Endothelial cell (in vitro differentiated cells): ENCODE measurements at regions not wholly inside any gene's neighbourhood (a gene's known extent, or its start where the extent isn't known, plus 50 kb on each side); places are given as distances from the start of the nearest gene placed in this dataset.

Experiments used
- DNase-seq: peaks from one replicate; pipeline ENCODE4 v3.0.0; 2021; ENCODE audit warnings: low spot score
- H3K27ac Mint-ChIP-seq: one replicate; pipeline ENCODE4 v1.8.0; 2021; ENCODE audit warnings: mixed read lengths, inconsistent platforms; ENCODE audit not compliant: unreplicated experiment
- H3K27me3 Mint-ChIP-seq: one replicate; pipeline ENCODE4 v1.8.0; 2021; ENCODE audit warnings: mild to moderate bottlenecking, moderate library complexity, mixed read lengths, inconsistent platforms; ENCODE audit not compliant: unreplicated experiment
- H3K36me3 Mint-ChIP-seq: one replicate; pipeline ENCODE4 v1.8.0; 2021; ENCODE audit warnings: mild to moderate bottlenecking, low read depth, mixed read lengths, inconsistent platforms; ENCODE audit not compliant: unreplicated experiment
- H3K4me1 Mint-ChIP-seq: one replicate; pipeline ENCODE4 v1.8.0; 2021; ENCODE audit warnings: mild to moderate bottlenecking, mixed read lengths, inconsistent platforms; ENCODE audit not compliant: unreplicated experiment
- H3K4me3 Mint-ChIP-seq: one replicate; pipeline ENCODE4 v1.8.0; 2021; ENCODE audit warnings: mild to moderate bottlenecking, mixed read lengths, inconsistent platforms; ENCODE audit not compliant: unreplicated experiment
- H3K9me3 Mint-ChIP-seq: one replicate; pipeline ENCODE4 v1.8.0; 2021; ENCODE audit warnings: mixed read lengths, inconsistent platforms; ENCODE audit not compliant: unreplicated experiment
- CTCF ChIP-seq: fragments of 200-600 bp; sonication (generic); IDR thresholded peaks from one replicate; pipeline ENCODE4 v1.5.0; 2021; ENCODE audit warnings: antibody characterized with exemption; ENCODE audit not compliant: unreplicated experiment

DNA sequence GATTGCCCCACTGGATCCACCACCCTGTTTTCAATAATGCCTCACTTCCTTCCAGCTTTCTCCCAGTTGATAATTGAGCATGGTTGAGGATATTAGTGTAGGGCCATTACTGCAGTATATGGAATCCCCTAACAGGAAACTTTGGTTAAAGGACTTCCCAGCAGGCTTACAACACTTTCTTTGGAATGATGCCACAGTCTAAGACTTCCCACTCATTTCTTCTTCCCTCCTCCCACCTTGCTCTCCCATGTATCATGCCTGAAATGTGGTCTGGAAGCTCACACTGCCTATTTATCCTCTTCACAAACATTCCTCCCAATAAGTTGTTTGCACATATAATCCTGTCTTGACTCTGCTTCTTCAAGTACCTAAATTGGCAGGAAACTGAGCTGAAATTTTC lies 863.3 kb downstream of the CENPC start:
- TF ChIP-seq CTCF, result no peak
- no peaks in the 10 kb centered on the region for H3K27me3 Mint-ChIP-seq
- H3K9me3 Mint-ChIP-seq, result no peaks in the 10 kb centered on the region
- no peaks in the 10 kb centered on the region for H3K4me1 Mint-ChIP-seq
- H3K4me3 Mint-ChIP-seq, result no peak overlapping the region
- no peak for DNase-seq
- H3K27ac Mint-ChIP-seq, result no peak overlapping the region
- H3K36me3 Mint-ChIP-seq, result no peaks in the 10 kb centered on the region

GRCh38 chr4:66667249-66667648 lies 878.1 kb downstream of the CENPC start:
- no peak for TF ChIP-seq CTCF
- no peak overlapping the region for H3K27ac Mint-ChIP-seq

GRCh38 chr4:66662620-66663019 lies 882.7 kb downstream of the CENPC start:
- H3K36me3 Mint-ChIP-seq, result no peaks in the 10 kb centered on the region
- H3K27me3 Mint-ChIP-seq, result no peaks in the 10 kb centered on the region
- no peaks in the 10 kb centered on the region for H3K9me3 Mint-ChIP-seq
- no peak for DNase-seq
- no peak for TF ChIP-seq CTCF
- peaks cover 2% of the 10 kb centered on the region for H3K4me1 Mint-ChIP-seq
- H3K4me3 Mint-ChIP-seq, result no peak overlapping the region
- no peak overlapping the region for H3K27ac Mint-ChIP-seq

More at GRCh38 chr4:66667249-66667648, 878.1 kb downstream of the CENPC start:
- peaks cover 2% of the 10 kb centered on the region for H3K4me1 Mint-ChIP-seq
- DNase-seq, result no peak
- H3K27me3 Mint-ChIP-seq, result no peaks in the 10 kb centered on the region
- no peaks in the 10 kb centered on the region for H3K9me3 Mint-ChIP-seq
- H3K4me3 Mint-ChIP-seq, result no peak overlapping the region
- H3K36me3 Mint-ChIP-seq, result no peaks in the 10 kb centered on the region

DNA sequence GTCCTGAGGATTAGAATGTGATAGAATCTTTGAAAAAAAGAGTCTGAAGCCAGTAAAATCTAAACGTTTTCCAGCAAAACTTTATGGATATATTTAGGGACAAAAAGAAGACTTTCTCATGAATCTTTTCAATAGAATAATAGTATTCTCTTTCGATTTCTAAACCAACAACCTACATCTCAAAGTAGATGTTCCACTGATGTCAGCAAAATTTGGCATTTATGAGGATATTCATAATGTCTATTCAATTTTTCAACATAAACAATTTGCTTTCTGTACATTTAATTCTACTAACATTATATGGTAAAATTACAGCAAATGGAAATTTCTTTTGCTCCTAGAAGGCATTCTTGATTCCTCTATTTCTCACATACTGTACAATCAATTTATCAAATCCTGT lies 886.5 kb downstream of the CENPC start:
- no peak for TF ChIP-seq CTCF
- Mint-ChIP-seq H3K9me3 (no peaks in the 10 kb centered on the region), H3K27me3 (no peaks in the 10 kb centered on the region), H3K27ac (no peak overlapping the region), H3K4me1 (no peaks in the 10 kb centered on the region), H3K4me3 (no peak overlapping the region), H3K36me3 (no peaks in the 10 kb centered on the region)
- no peak for DNase-seq

DNA sequence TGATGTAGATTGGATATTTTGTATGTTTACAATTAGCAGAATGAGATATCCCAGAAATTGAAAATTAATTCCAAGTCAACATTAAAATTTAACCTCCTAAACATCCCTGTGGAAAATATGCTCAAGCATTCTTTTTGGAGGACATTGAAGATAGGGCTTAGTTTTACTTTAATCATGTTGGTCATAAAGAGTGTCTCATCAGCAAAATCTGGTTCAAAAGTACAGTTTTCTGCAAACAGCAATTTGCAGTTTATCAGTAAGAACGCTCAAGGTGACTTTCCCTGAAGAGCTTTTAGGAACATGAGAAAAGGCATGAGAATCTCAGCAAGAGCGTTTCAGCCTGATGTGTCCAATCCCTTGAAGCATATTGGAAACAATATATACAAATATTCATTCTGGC lies 889.8 kb downstream of the CENPC start:
- Mint-ChIP-seq H3K27me3 (no peaks in the 10 kb centered on the region), H3K27ac (no peak overlapping the region), H3K9me3 (no peaks in the 10 kb centered on the region), H3K4me1 (no peaks in the 10 kb centered on the region), H3K4me3 (no peak overlapping the region), H3K36me3 (no peaks in the 10 kb centered on the region)
- no peak for DNase-seq
- no peak for TF ChIP-seq CTCF
